Left ventricle myocardium inferior (tissue), 1 donor: ENCODE measurements at regions not wholly inside any gene's neighbourhood (a gene's known extent, or its start where the extent isn't known, plus 50 kb on each side); places are given as distances from the start of the nearest gene placed in this dataset.

Experiments used
- DNase-seq: peaks from one replicate; pipeline ENCODE4 v3.0.0-alpha.2; 2020
- H3K27ac ChIP-seq: fragments of 200-600 bp; replicated peaks from 2 replicates; pipeline ENCODE4 v1.8.0; 2021
- H3K27me3 ChIP-seq: fragments of 200-600 bp; 2 replicates; pipeline ENCODE4 v1.8.0; 2021; ENCODE audit warnings: low read depth
- H3K36me3 ChIP-seq: fragments of 200-600 bp; 2 replicates; pipeline ENCODE4 v1.8.0; 2021
- H3K4me1 ChIP-seq: fragments of 200-600 bp; 2 replicates; pipeline ENCODE4 v1.8.0; 2021
- H3K4me3 ChIP-seq: fragments of 200-600 bp; 2 replicates; pipeline ENCODE4 v1.8.0; 2021; ENCODE audit warnings: mild to moderate bottlenecking, moderate library complexity
- H3K9me3 ChIP-seq: fragments of 200-600 bp; replicated peaks from 2 replicates; pipeline ENCODE4 v1.8.0; 2021
- CTCF ChIP-seq: fragments of 200-600 bp; IDR thresholded peaks from 2 replicates; pipeline ENCODE4 v1.8.0; 2021; ENCODE audit warnings: antibody characterized with exemption, mild to moderate bottlenecking, borderline replicate concordance
- intact Hi-C: fragments of 100-400 bp; cut with micrococcal nuclease; formaldehyde crosslinking; loops from one replicate; pipeline ENCODE4 v1.11.0; 2022
- donor health status: DM: no; HTN: yes; CAD: no; lungs with severe emphysema.

- Histone ChIP-seq H3K36me3 (no peaks in the 10 kb centered on the region), H3K27ac (no peak overlapping the region), H3K9me3 (no peaks in the 10 kb centered on the region), H3K4me3 (no peak overlapping the region), H3K4me1 (peaks cover 14% of the 10 kb centered on the region), H3K27me3 (peaks cover 26% of the 10 kb centered on the region)
- no peak for TF ChIP-seq CTCF
- DNase-seq = no peak
- intact Hi-C loops = loop anchor here (10.0 kb wide), 1 partner anchor 293 kb away; no protein-coding TSS in a partner anchor
Measured at GRCh38 chr17:73717690-73718089, 73.4 kb upstream of the SDK2 start.

DNA sequence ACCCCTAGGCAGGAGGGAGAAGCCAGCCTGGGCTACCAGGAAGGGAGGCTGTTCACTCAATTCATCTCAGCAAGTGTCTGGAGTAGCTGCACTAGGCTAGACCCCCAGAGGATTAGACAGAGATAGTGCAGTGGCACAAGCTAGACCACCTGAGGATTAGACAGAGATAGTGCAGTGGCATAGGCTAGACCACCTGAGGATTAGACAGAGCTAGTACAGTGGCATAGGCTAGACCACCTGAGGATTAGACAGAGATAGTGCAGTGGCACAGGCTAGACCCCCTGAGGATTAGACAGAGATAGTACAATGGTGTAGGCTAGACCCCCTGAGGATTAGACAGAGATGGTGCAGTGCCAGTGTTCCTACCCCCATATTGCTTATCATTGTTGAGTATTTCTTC lies 74.1 kb upstream of the SDK2 start:
- Histone ChIP-seq H3K9me3 (no peaks in the 10 kb centered on the region), H3K27ac (no peak overlapping the region), H3K36me3 (no peaks in the 10 kb centered on the region), H3K4me1 (peaks cover 14% of the 10 kb centered on the region), H3K27me3 (peaks cover 25% of the 10 kb centered on the region), H3K4me3 (no peak overlapping the region)
- no peak for DNase-seq
- intact Hi-C loops = loop anchor here (10.0 kb wide), 1 partner anchor 294 kb away; no protein-coding TSS in a partner anchor
- no peak for TF ChIP-seq CTCF

DNA sequence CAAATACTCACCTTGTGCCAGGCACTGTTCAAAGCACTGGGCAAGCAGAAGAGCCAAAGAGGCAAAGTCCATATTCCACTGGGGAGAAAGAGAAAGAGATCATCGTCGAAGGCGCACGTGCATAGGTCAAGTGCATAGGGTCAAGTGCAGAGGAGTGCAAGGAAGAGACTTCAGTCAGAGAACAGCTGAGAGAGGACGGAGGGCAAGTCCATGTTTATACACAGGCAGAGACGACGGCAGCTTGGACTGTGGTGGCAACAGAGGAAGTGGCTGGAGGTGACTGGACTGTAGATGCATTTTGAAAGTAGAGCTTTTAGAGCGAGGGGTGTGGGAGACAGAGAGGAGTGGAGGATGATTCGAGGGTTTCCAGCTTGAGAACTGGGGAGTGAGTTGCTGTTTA lies 74.7 kb upstream of the SDK2 start:
- peaks cover 24% of the 10 kb centered on the region for H3K27me3 ChIP-seq
- intact Hi-C loops = loop anchor here (10.0 kb wide), 1 partner anchor 294 kb away; no protein-coding TSS in a partner anchor
- no peak for DNase-seq

DNA sequence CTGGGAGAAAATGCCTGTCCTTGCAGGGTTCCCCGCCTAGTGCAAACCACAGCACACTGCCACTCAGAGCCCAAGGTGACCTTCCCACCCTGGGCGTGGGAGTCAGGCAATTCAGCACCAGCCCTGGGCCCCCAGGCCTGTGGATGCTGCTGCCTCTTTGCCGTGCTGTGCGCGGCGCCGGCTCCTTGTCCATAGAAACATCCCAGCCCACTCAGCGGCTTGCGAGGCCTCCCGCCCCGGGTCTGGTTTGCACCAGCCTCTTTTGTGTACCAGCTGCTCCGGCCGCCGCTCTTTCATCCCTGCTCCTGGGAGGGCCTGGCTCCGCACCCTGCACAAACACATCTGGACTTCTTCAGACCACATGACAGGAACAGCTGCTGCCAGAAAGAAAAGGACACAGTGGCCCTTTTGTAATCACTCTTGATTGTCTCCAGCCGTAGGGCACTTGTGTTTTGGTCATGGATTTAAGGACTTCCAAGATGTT lies 75.4 kb upstream of the SDK2 start:
- Histone ChIP-seq H3K4me1 (peaks cover 14% of the 10 kb centered on the region), H3K4me3 (no peak overlapping the region), H3K27me3 (peaks cover 25% of the 10 kb centered on the region), H3K27ac (no peak overlapping the region), H3K9me3 (no peaks in the 10 kb centered on the region), H3K36me3 (no peaks in the 10 kb centered on the region)
- intact Hi-C loops = loop anchor here (10.0 kb wide), 1 partner anchor 295 kb away; no protein-coding TSS in a partner anchor
- DNase-seq = peak; percentile 43
- no peak for TF ChIP-seq CTCF

More for the DNA sequence above, 74.7 kb upstream of the SDK2 start:
- no peak for TF ChIP-seq CTCF
- no peak overlapping the region for H3K27ac ChIP-seq
- H3K4me3 ChIP-seq = no peak overlapping the region
- no peaks in the 10 kb centered on the region for H3K36me3 ChIP-seq
- H3K4me1 ChIP-seq = peaks cover 14% of the 10 kb centered on the region
- H3K9me3 ChIP-seq = no peaks in the 10 kb centered on the region

GRCh38 chr17:73720187-73720834 lies 76.1 kb upstream of the SDK2 start:
- no peak for TF ChIP-seq CTCF
- Histone ChIP-seq H3K36me3 (no peaks in the 10 kb centered on the region), H3K4me3 (no peak overlapping the region), H3K27ac (no peak overlapping the region), H3K27me3 (peaks cover 20% of the 10 kb centered on the region), H3K4me1 (peaks cover 14% of the 10 kb centered on the region), H3K9me3 (no peaks in the 10 kb centered on the region)
- no peak for DNase-seq
- intact Hi-C loops = no loop called here
